Suprapubic skin (tissue), 3 donors: ENCODE measurements at regions not wholly inside any gene's neighbourhood (a gene's known extent, or its start where the extent isn't known, plus 50 kb on each side); places are given as distances from the start of the nearest gene placed in this dataset.

ENCODE experiments used
- EP300 ChIP-seq: sonication (generic); formaldehyde crosslinking; IDR thresholded peaks from one replicate; pipeline ENCODE4 v1.6.1; 2017; ENCODE audit warnings: antibody characterized with exemption
- TF ChIP-seq, protein P1 (sequence below), 2 donors: fragments of 200-600 bp in 1 of 2; fragments of 450-650 bp in 1 of 2; sonication (generic) in 1 of 2; IDR thresholded peaks; one replicate each; pipeline ENCODE4 v1.5.1; 2016 to 2019; ENCODE audit warnings: antibody characterized with exemption in 2 of 2, mild to moderate bottlenecking in 1 of 2, moderate library complexity in 1 of 2

DNA sequence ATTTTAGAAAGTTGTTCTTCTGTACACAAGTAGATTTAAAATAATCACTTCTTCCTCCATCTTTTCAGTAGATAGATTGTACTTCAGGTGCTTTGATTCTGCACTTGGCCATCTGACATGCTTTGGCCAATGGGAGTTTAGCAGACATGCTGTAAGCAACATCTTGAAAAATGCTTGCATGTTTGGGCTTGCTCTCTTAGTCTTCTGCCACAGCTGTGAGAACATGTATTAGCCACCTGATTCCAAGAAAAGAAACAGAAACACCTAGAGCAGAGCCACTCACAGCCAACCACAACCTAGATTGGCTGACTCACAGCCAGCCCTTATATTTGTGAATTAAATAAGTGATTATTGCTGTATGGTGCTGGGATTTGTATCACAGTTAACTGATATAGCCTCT, 70.2 kb upstream of the GADL1 start:
- TF ChIP-seq EP300: no peak
- TF ChIP-seq, protein P1, sequence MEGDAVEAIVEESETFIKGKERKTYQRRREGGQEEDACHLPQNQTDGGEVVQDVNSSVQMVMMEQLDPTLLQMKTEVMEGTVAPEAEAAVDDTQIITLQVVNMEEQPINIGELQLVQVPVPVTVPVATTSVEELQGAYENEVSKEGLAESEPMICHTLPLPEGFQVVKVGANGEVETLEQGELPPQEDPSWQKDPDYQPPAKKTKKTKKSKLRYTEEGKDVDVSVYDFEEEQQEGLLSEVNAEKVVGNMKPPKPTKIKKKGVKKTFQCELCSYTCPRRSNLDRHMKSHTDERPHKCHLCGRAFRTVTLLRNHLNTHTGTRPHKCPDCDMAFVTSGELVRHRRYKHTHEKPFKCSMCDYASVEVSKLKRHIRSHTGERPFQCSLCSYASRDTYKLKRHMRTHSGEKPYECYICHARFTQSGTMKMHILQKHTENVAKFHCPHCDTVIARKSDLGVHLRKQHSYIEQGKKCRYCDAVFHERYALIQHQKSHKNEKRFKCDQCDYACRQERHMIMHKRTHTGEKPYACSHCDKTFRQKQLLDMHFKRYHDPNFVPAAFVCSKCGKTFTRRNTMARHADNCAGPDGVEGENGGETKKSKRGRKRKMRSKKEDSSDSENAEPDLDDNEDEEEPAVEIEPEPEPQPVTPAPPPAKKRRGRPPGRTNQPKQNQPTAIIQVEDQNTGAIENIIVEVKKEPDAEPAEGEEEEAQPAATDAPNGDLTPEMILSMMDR (IDR thresholded peaks at IDR 0.05): no peak
